A673 (cell line): ENCODE measurements at regions not wholly inside any gene's neighbourhood (a gene's known extent, or its start where the extent isn't known, plus 50 kb on each side); places are given as distances from the start of the nearest gene placed in this dataset.

Experiments used
- BruUV-seq: library from RNA; stranded (reverse); fragments of 400-500 nt; replicated peaks from 2 replicates; lab custom pipeline; 2021; lab: Mats Ljungman, UMichigan
- CTCF ChIA-PET: fragments of 300-600 bp; sonication (Branson Sonifier 250); formaldehyde crosslinking; loops from one replicate; lab custom pipeline; 2022; ENCODE audit warnings: antibody characterized with exemption; lab: Charles Lee
- POLR2A ChIA-PET: fragments of 300-600 bp; sonication (Branson Sonifier 250); formaldehyde crosslinking; loops from one replicate; lab custom pipeline; 2022; ENCODE audit warnings: antibody characterized with exemption; ENCODE audit not compliant: low non-redundant PET; lab: Charles Lee
- DNase-seq: peaks from one replicate; pipeline ENCODE4 v3.0.0-alpha.2; 2015; ENCODE audit warnings: low spot score
- H3K27ac ChIP-seq: fragments of 200-600 bp; sonication (generic); 2 replicates; pipeline ENCODE4 v1.5.1; 2016; ENCODE audit warnings: mixed run types, low read depth, mild to moderate bottlenecking, mixed read lengths, antibody characterized with exemption, low read length; ENCODE audit not compliant: poor library complexity, severe bottlenecking
- H3K27me3 ChIP-seq: fragments of 200-600 bp; sonication (generic); replicated peaks from 2 replicates; pipeline ENCODE4 v1.6.1; 2017; ENCODE audit warnings: mixed run types, low read depth, mild to moderate bottlenecking, mixed read lengths, antibody characterized with exemption, low read length; ENCODE audit not compliant: insufficient read depth, poor library complexity
- H3K36me3 ChIP-seq: fragments of 200-600 bp; sonication (generic); 2 replicates; pipeline ENCODE4 v1.6.1; 2016; ENCODE audit warnings: mixed run types, mild to moderate bottlenecking, mixed read lengths, antibody characterized with exemption, low read length; ENCODE audit not compliant: insufficient read depth, poor library complexity, severe bottlenecking
- H3K4me1 ChIP-seq: fragments of 200-600 bp; sonication (generic); 2 replicates; pipeline ENCODE4 v1.6.1; 2017; ENCODE audit warnings: mixed run types, mild to moderate bottlenecking, mixed read lengths, antibody characterized with exemption, low read length; ENCODE audit not compliant: insufficient read depth, poor library complexity, severe bottlenecking
- H3K4me3 ChIP-seq: fragments of 200-600 bp; sonication (generic); 2 replicates; pipeline ENCODE4 v1.5.1; 2016; ENCODE audit warnings: low read depth, mixed run types, mild to moderate bottlenecking, mixed read lengths, low read length; ENCODE audit not compliant: poor library complexity, severe bottlenecking
- H3K9me3 ChIP-seq: fragments of 200-600 bp; sonication (generic); 2 replicates; pipeline ENCODE4 v1.6.1; 2016; ENCODE audit warnings: mixed run types, low read depth, mild to moderate bottlenecking, mixed read lengths, antibody characterized with exemption, low read length; ENCODE audit not compliant: poor library complexity, severe bottlenecking
- CTCF ChIP-seq: fragments of 300-800, 200-600 bp; sonication (generic); conservative IDR thresholded peaks from 2 replicates; pipeline ENCODE4 v1.5.1; 2017; ENCODE audit warnings: low read depth, mild to moderate bottlenecking, antibody characterized with exemption, low read length, moderate library complexity, mixed read lengths
- EZH2 ChIP-seq: fragments of 200-600 bp; sonication (generic); IDR thresholded peaks from 2 replicates; pipeline ENCODE4 v1.6.1; 2017; ENCODE audit warnings: borderline replicate concordance, low read depth, mild to moderate bottlenecking, mixed read lengths, antibody characterized with exemption, low read length; ENCODE audit not compliant: poor library complexity, severe bottlenecking
- intact Hi-C: fragments of 100-400 bp; cut with micrococcal nuclease; formaldehyde crosslinking; loops from one replicate; pipeline ENCODE4 v1.10.0; 2022; ENCODE audit not compliant: unreplicated experiment

GRCh38 chr18:50458366-50458765 is 83.5 kb downstream of the SKA1 start:
- H3K27ac ChIP-seq, result no peak overlapping the region
- intact Hi-C loops, result no loop called here
- H3K4me3 ChIP-seq, result no peak overlapping the region
- H3K4me1 ChIP-seq, result no peaks in the 10 kb centered on the region
- H3K9me3 ChIP-seq, result no peaks in the 10 kb centered on the region
- no peak for DNase-seq
- H3K36me3 ChIP-seq, result no peaks in the 10 kb centered on the region
- H3K27me3 ChIP-seq, result no peaks in the 10 kb centered on the region
- no peak for TF ChIP-seq EZH2
- TF ChIP-seq CTCF, result no peak
- BruUV-seq, result no TSS peak
- POLR2A ChIA-PET, result no interaction called here
- CTCF ChIA-PET, result no interaction called here

- intact Hi-C loops, result no loop called here
- no peaks in the 10 kb centered on the region for H3K9me3 ChIP-seq
- ChIA-PET POLR2A (no interaction called here), CTCF (no interaction called here)
- no peak overlapping the region for H3K4me3 ChIP-seq
- H3K36me3 ChIP-seq, result no peaks in the 10 kb centered on the region
- H3K4me1 ChIP-seq, result no peaks in the 10 kb centered on the region
- BruUV-seq, result no TSS peak
- DNase-seq, result no peak
- no peaks in the 10 kb centered on the region for H3K27me3 ChIP-seq
- TF ChIP-seq EZH2, result no peak
- TF ChIP-seq CTCF, result no peak
- no peak overlapping the region for H3K27ac ChIP-seq
Observed at GRCh38 chr18:50458796-50459195, 84.0 kb downstream of the SKA1 start.

GRCh38 chr18:50460062-50460461 is 85.2 kb downstream of the SKA1 start:
- CTCF ChIA-PET, result no interaction called here

More at GRCh38 chr18:50460062-50460461, 85.2 kb downstream of the SKA1 start:
- Histone ChIP-seq H3K27ac (no peak overlapping the region), H3K36me3 (no peaks in the 10 kb centered on the region), H3K4me3 (no peak overlapping the region), H3K4me1 (no peaks in the 10 kb centered on the region), H3K9me3 (no peaks in the 10 kb centered on the region), H3K27me3 (no peaks in the 10 kb centered on the region)
- intact Hi-C loops, result no loop called here
- TF ChIP-seq CTCF (no peak), EZH2 (no peak)
- BruUV-seq, result no TSS peak
- DNase-seq, result no peak
- POLR2A ChIA-PET, result no interaction called here
